Ovary (tissue), 3 donors: ENCODE measurements at regions not wholly inside any gene's neighbourhood (a gene's known extent, or its start where the extent isn't known, plus 50 kb on each side); places are given as distances from the start of the nearest gene placed in this dataset.

Source experiments
- CTCF ChIP-seq, 3 donors: fragments of 450-650 bp in 2 of 3; fragments of 200-600 bp in 1 of 3; IDR thresholded peaks; one replicate each; pipeline versions ENCODE4 v1.5.1 to v1.8.0; 2016 to 2022; ENCODE audit warnings: antibody characterized with exemption in 3 of 3, mild to moderate bottlenecking in 1 of 3
- EP300 ChIP-seq: sonication (generic); formaldehyde crosslinking; IDR thresholded peaks from one replicate; pipeline ENCODE4 v1.6.1; 2017; ENCODE audit warnings: antibody characterized with exemption
- POLR2A ChIP-seq: fragments of 450-650 bp; IDR thresholded peaks from one replicate; pipeline ENCODE4 v1.6.1; 2017; ENCODE audit warnings: antibody characterized with exemption, mild to moderate bottlenecking, moderate library complexity
- donor health status: DM: no; HTN: no; CAD: no.

- TF ChIP-seq POLR2A (no peak), CTCF (IDR thresholded peaks at IDR 0.05) (no peak), EP300 (no peak)
Measured at GRCh38 chr6:51337277-51337676, 518.6 kb downstream of the TFAP2B start.
